PC-3 (cell line): ENCODE measurements at regions not wholly inside any gene's neighbourhood (a gene's known extent, or its start where the extent isn't known, plus 50 kb on each side); places are given as distances from the start of the nearest gene placed in this dataset.
A peak's percentile ranks its signal among the peaks of the same experiment; 100 is the strongest.

Source experiments
- ATAC-seq: fragments of 200-7000 bp; cut with Tn5 transposase; 2 replicates; pipeline ENCODE4 v1.9.1; 2020; ENCODE audit warnings: mild to moderate bottlenecking, moderate library complexity
- BruUV-seq: library from RNA; stranded (reverse); fragments of 400-500 nt; replicated peaks from 2 replicates; lab custom pipeline; 2021; lab: Mats Ljungman, UMichigan
- CTCF ChIA-PET: fragments of 300-600 bp; sonication (Branson Sonifier 250); formaldehyde crosslinking; loops from one replicate; lab custom pipeline; 2022; ENCODE audit warnings: antibody characterized with exemption; lab: Charles Lee
- POLR2A ChIA-PET: fragments of 300-600 bp; sonication (Branson Sonifier 250); formaldehyde crosslinking; loops from one replicate; lab custom pipeline; 2022; ENCODE audit warnings: antibody characterized with exemption; ENCODE audit not compliant: unreplicated experiment; lab: Charles Lee
- DNase-seq: peaks from one replicate; pipeline ENCODE4 v3.0.0-alpha.2; 2015
- H2AFZ ChIP-seq: fragments of 300-600 bp; sonication (generic); 2 replicates; pipeline ENCODE4 v1.6.0; 2016; ENCODE audit warnings: antibody characterized with exemption, low read length
- H3F3A ChIP-seq: fragments of 300-600 bp; sonication (generic); one replicate; pipeline ENCODE4 v1.6.0; 2017; ENCODE audit warnings: antibody characterized with exemption, low read length, control low read depth, mild to moderate bottlenecking; ENCODE audit not compliant: unreplicated experiment
- H3K27ac ChIP-seq: fragments of 300-600 bp; sonication (generic); 2 replicates; pipeline ENCODE4 v1.5.1; 2016; ENCODE audit warnings: mild to moderate bottlenecking, low read length
- H3K27me3 ChIP-seq: fragments of 300-600 bp; sonication (generic); 2 replicates; pipeline ENCODE4 v1.6.1; 2016; ENCODE audit warnings: low read length, mixed read lengths
- H3K36me3 ChIP-seq: fragments of 300-600 bp; sonication (generic); 2 replicates; pipeline ENCODE4 v1.6.1; 2016; ENCODE audit warnings: low read depth, mixed run types, low read length, mixed read lengths
- H3K4me1 ChIP-seq: fragments of 300-600 bp; sonication (generic); 2 replicates; pipeline ENCODE4 v1.5.1; 2016; ENCODE audit warnings: low read length; ENCODE audit not compliant: insufficient read depth
- H3K4me2 ChIP-seq: fragments of 300-600 bp; sonication (generic); 2 replicates; pipeline ENCODE4 v1.6.0; 2016; ENCODE audit warnings: low read length
- H3K4me3 ChIP-seq: fragments of 300-600 bp; sonication (generic); 2 replicates; pipeline ENCODE4 v1.5.1; 2016; ENCODE audit warnings: mild to moderate bottlenecking, low read length, mixed read lengths
- H3K79me2 ChIP-seq: fragments of 300-600 bp; sonication (generic); 2 replicates; pipeline ENCODE4 v1.6.1; 2017; ENCODE audit warnings: low read length, mixed read lengths
- H3K9ac ChIP-seq: fragments of 300-600 bp; sonication (generic); 2 replicates; pipeline ENCODE4 v1.6.0; 2016; ENCODE audit warnings: mild to moderate bottlenecking, low read length
- H3K9me2 ChIP-seq: fragments of 300-600 bp; sonication (generic); replicated peaks from 2 replicates; pipeline ENCODE4 v1.6.1; 2016; ENCODE audit warnings: mixed run types, low read length, mixed read lengths
- H3K9me3 ChIP-seq: fragments of 300-600 bp; sonication (generic); 2 replicates; pipeline ENCODE4 v1.6.1; 2016; ENCODE audit warnings: low read length, mixed read lengths
- H4K20me1 ChIP-seq: fragments of 300-600 bp; sonication (generic); 2 replicates; pipeline ENCODE4 v1.6.1; 2016; ENCODE audit warnings: low read length, mixed read lengths
- EZH2 ChIP-seq: fragments of 300-600 bp; sonication (generic); IDR thresholded peaks from one replicate; pipeline ENCODE4 v1.6.1; 2017; ENCODE audit warnings: antibody characterized with exemption, mild to moderate bottlenecking, low read length; ENCODE audit not compliant: unreplicated experiment
- EZH2phosphoT487 ChIP-seq: fragments of 300-600 bp; sonication (generic); IDR thresholded peaks from 2 replicates; pipeline ENCODE4 v1.6.1; 2018; ENCODE audit warnings: mild to moderate bottlenecking, antibody characterized with exemption, low read length, borderline replicate concordance
- intact Hi-C: fragments of 100-400 bp; cut with micrococcal nuclease; formaldehyde crosslinking; loops from 2 replicates; pipeline ENCODE4 v1.9.0; 2023
- TF ChIP-seq, protein P1 (sequence below): fragments of 300-600 bp; sonication (generic); conservative IDR thresholded peaks from 2 replicates; pipeline ENCODE4 v1.5.1; 2017; ENCODE audit warnings: antibody characterized with exemption, low read depth, mild to moderate bottlenecking, low read length

DNA sequence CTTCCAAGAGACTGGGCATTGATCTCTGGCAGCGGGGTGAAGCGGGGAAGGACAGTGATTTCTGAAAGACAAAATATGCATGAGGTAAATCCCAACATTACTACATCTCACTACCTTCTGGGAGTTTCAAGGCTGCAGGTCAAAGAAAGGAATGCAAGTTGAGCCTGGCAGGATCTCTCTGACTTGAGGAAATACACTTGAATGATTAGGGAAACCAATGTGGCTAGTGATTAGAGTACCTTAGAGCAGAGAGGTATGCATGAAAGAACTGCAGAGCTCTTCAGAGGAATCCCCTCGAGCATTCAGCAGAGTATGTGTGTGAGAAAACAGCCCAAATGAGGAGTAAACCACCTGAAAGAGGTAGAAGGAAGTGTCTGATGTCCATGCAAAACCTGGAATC lies 2874.1 kb upstream of the PCDH20 start:
- H3K9me3 ChIP-seq: no peaks in the 10 kb centered on the region
- intact Hi-C loops: loop anchor here (10.0 kb wide), 1 partner anchor 315 kb away; no protein-coding TSS in a partner anchor
- no peaks in the 10 kb centered on the region for H3K36me3 ChIP-seq
- DNase-seq (no peak), ATAC-seq (no peak)
- no peak overlapping the region for H2AFZ ChIP-seq
- H4K20me1 ChIP-seq: no peaks in the 10 kb centered on the region
- H3K27ac ChIP-seq: no peak overlapping the region
- no peaks in the 10 kb centered on the region for H3K79me2 ChIP-seq
- H3K9ac ChIP-seq: no peak overlapping the region
- no peaks in the 10 kb centered on the region for H3K9me2 ChIP-seq
- H3K4me2 ChIP-seq: no peak overlapping the region
- H3K4me3 ChIP-seq: no peak overlapping the region
- CTCF ChIA-PET: no interaction called here
- no peaks in the 10 kb centered on the region for H3F3A ChIP-seq
- no peaks in the 10 kb centered on the region for H3K27me3 ChIP-seq
- TF ChIP-seq EZH2phosphoT487 (no peak), EZH2 (no peak)
- TF ChIP-seq, protein P1, sequence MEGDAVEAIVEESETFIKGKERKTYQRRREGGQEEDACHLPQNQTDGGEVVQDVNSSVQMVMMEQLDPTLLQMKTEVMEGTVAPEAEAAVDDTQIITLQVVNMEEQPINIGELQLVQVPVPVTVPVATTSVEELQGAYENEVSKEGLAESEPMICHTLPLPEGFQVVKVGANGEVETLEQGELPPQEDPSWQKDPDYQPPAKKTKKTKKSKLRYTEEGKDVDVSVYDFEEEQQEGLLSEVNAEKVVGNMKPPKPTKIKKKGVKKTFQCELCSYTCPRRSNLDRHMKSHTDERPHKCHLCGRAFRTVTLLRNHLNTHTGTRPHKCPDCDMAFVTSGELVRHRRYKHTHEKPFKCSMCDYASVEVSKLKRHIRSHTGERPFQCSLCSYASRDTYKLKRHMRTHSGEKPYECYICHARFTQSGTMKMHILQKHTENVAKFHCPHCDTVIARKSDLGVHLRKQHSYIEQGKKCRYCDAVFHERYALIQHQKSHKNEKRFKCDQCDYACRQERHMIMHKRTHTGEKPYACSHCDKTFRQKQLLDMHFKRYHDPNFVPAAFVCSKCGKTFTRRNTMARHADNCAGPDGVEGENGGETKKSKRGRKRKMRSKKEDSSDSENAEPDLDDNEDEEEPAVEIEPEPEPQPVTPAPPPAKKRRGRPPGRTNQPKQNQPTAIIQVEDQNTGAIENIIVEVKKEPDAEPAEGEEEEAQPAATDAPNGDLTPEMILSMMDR: no peak
- POLR2A ChIA-PET: no interaction called here
- BruUV-seq: no TSS peak
- peaks cover 15% of the 10 kb centered on the region for H3K4me1 ChIP-seq

DNA sequence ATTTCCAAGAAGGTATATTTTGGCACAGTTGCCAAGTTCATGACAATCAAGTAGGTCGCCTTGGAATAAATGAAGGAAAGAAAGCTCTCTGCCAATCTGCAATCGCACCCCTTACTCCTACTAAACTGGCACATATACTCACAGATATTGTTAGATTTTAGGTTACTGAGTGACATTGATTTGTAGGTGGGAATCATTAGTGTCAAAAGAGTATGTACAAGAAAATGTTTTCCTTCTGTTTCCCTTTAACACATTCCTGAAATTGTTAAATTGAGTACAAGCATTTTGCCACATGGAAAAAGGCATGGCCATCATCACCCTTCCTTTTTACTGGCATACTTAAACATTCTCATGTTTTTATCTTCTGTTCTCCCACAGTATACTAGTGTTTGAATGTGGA lies 2868.3 kb upstream of the PCDH20 start:
- H3K4me3 ChIP-seq: no peak overlapping the region
- ATAC-seq (no peak), DNase-seq (no peak)
- POLR2A ChIA-PET: interaction anchor here (0.5 kb wide), 1 partner anchor 132 kb away, joined by 3 read pairs; no protein-coding TSS in a partner anchor
- no TSS peak for BruUV-seq
- no peaks in the 10 kb centered on the region for H3K9me3 ChIP-seq
- no peaks in the 10 kb centered on the region for H3F3A ChIP-seq
- no peak overlapping the region for H3K4me2 ChIP-seq
- H4K20me1 ChIP-seq: no peaks in the 10 kb centered on the region
- intact Hi-C loops: no loop called here
- peaks cover 4% of the 10 kb centered on the region; the same call in 1 of the 2 replicates for H3K4me1 ChIP-seq
- no peaks in the 10 kb centered on the region for H3K36me3 ChIP-seq
- no peaks in the 10 kb centered on the region for H3K79me2 ChIP-seq
- H3K27ac ChIP-seq: no peak overlapping the region
- H2AFZ ChIP-seq: no peak overlapping the region
- no peak overlapping the region for H3K9ac ChIP-seq
- H3K27me3 ChIP-seq: no peaks in the 10 kb centered on the region
- TF ChIP-seq EZH2 (no peak), EZH2phosphoT487 (no peak)
- TF ChIP-seq, protein P1: no peak
- H3K9me2 ChIP-seq: no peaks in the 10 kb centered on the region
- CTCF ChIA-PET: no interaction called here

DNA sequence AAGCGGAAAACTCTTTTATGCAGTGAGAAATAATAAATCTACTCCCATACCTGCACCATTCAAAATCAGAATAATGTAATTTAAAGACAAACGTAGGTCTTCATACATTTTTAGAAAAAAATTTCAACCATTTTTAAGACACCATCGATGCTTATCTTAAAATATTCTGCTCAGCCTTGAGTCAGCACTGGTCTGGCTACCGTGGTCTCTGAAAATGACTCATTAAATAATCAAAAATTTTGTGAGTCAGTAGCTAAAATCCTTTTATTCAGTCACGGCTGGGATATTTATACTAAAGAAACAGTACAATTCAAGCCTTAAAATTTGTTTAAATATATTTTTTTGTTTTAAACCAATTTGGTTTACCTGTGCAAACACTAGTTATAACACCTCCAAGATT lies 2862.8 kb upstream of the PCDH20 start:
- Histone ChIP-seq H3F3A (no peaks in the 10 kb centered on the region), H3K4me1 (peaks cover 11% of the 10 kb centered on the region), H3K79me2 (no peaks in the 10 kb centered on the region), H3K27me3 (no peaks in the 10 kb centered on the region), H3K4me2 (peak overlapping the region; percentile 44), H3K9ac (no peak overlapping the region), H3K27ac (peak overlapping the region; percentile 26; the same call in 1 of the 2 replicates), H2AFZ (no peak overlapping the region), H3K9me3 (no peaks in the 10 kb centered on the region), H3K4me3 (no peak overlapping the region), H3K36me3 (no peaks in the 10 kb centered on the region), H3K9me2 (no peaks in the 10 kb centered on the region), H4K20me1 (no peaks in the 10 kb centered on the region)
- no TSS peak for BruUV-seq
- ATAC-seq (peak; percentile 95), DNase-seq (peak; percentile 80)
- ChIA-PET POLR2A (no interaction called here), CTCF (no interaction called here)
- intact Hi-C loops: no loop called here
- TF ChIP-seq EZH2phosphoT487: no peak
- TF ChIP-seq, protein P1: no peak
- no peak for TF ChIP-seq EZH2
